NB4 (cell line): ENCODE measurements at regions not wholly inside any gene's neighbourhood (a gene's known extent, or its start where the extent isn't known, plus 50 kb on each side); places are given as distances from the start of the nearest gene placed in this dataset.

Source experiments
- DNase-seq: peaks from one replicate; pipeline ENCODE4 v3.0.0; 2010; ENCODE audit warnings: low read depth
- H3K4me3 ChIP-seq: one replicate; pipeline ENCODE4 v1.5.1; 2011; ENCODE audit warnings: mild to moderate bottlenecking, low read depth, low read length, moderate library complexity
- MYC ChIP-seq: IDR thresholded peaks from 2 replicates; pipeline ENCODE4 v1.6.1; 2011; ENCODE audit warnings: low read depth, low read length
- POLR2A ChIP-seq: IDR thresholded peaks from 2 replicates; pipeline ENCODE4 v1.6.1; 2011; ENCODE audit warnings: mild to moderate bottlenecking; ENCODE audit not compliant: insufficient read length; ENCODE audit errors: extremely low read depth
- TF ChIP-seq, protein P1 (sequence below): IDR thresholded peaks from one replicate; pipeline ENCODE4 v1.5.1; 2012; ENCODE audit warnings: low read depth, low read length
- TF ChIP-seq, protein P2 (sequence below): IDR thresholded peaks from 2 replicates; pipeline ENCODE4 v1.6.1; 2011; ENCODE audit warnings: low read depth, low read length

DNA sequence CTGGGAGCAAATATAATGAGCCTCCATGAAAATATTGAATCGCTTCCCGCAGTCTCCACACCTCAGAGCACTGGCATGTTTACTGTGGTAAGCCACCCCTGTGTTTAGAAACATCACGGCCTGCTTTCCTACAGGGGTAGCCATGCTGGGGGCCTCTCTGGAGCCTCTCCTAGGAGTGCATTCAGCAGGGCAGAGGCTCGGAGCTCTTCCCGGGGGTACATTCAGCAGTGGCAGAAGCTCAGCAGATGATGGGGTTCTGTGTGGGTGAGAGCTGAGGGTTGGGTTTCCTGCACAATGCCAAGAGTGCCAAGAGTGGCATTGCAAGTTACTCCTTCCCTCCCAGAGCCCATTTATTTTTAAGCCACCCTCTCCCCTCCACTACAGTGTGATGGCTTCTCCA lies 386.6 kb downstream of the SEC14L1 start:
- no peak for DNase-seq
- no peak overlapping the region for H3K4me3 ChIP-seq
- TF ChIP-seq, protein P1, sequence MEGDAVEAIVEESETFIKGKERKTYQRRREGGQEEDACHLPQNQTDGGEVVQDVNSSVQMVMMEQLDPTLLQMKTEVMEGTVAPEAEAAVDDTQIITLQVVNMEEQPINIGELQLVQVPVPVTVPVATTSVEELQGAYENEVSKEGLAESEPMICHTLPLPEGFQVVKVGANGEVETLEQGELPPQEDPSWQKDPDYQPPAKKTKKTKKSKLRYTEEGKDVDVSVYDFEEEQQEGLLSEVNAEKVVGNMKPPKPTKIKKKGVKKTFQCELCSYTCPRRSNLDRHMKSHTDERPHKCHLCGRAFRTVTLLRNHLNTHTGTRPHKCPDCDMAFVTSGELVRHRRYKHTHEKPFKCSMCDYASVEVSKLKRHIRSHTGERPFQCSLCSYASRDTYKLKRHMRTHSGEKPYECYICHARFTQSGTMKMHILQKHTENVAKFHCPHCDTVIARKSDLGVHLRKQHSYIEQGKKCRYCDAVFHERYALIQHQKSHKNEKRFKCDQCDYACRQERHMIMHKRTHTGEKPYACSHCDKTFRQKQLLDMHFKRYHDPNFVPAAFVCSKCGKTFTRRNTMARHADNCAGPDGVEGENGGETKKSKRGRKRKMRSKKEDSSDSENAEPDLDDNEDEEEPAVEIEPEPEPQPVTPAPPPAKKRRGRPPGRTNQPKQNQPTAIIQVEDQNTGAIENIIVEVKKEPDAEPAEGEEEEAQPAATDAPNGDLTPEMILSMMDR, result no peak
- TF ChIP-seq, protein P2, sequence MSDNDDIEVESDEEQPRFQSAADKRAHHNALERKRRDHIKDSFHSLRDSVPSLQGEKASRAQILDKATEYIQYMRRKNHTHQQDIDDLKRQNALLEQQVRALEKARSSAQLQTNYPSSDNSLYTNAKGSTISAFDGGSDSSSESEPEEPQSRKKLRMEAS, result no peak
- TF ChIP-seq MYC (no peak), POLR2A (no peak)

DNA sequence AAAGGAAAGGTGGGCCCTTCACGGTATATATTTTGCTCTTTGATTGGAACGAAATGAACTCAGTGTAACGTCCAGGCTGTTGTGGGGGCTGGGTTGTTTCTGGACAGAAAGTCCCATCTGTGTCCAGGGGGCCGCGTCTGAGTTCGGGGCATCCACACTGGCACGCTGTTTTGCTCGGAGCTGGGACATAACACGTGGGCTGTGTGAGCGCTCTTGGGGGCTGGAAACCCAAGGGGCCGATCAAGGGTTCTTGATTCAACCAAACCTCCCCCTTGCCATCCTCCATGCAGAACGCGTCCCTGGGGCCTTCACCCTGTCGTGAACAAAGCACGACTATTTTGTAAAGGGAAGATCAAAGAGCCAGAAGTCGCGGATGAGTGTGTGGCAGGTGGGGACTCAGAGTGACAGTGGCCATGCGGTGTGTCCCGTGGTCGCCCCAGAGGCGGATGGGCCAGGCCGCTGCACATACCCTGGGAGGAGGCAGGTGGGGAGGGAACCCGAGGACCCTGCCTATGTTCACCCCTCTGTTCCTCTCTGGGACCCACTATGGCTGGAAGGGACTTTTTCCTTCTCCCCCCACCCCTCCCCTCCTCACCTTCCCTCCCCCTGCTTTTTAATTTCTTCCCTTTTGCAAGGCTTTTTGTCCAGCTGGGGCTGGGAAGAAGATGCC lies 387.2 kb downstream of the SEC14L1 start:
- no peak overlapping the region for H3K4me3 ChIP-seq
- TF ChIP-seq, protein P1, result no peak
- TF ChIP-seq, protein P2, result no peak
- TF ChIP-seq POLR2A, result no peak
- no peak for TF ChIP-seq MYC

DNA sequence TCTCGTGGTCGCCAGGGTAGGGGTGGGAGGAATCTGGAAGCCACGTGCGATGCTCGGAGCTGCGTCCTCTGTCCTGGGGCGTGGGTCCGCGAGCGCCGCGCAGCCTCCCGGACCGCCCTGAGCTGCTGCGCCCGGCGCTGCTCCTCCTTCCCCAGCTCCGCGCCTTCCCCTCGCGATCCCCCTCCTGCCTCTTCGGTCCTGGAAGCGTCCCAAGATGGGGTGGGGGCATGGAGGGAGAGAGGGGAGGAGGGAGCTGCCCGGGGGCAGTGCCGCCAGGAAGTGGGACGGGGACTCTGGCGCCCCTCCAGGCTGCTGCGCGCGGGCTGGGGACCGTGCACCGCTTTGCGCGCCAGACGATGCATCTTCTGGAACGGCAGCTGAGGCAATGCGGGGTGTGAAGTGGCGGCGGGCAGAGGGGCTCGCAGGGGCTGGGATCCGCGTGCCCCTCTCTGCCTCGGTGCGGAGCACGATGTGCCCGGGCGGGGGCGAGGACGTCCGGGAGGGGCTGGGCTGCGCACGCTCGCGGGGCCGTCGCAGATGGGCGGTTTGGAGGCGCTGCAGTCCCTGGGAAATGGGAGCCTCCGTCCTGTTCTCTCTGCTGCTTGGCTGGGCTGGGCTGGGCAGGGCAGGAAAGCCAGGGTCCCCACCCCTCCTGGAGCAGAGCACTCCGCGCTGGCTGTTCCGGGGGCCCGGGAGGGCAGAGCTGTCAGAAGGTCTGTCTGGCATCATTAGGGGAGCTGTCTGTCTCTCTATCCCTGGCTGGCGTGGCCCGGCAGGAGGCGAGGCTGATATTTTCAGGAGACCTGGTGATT lies 388.0 kb downstream of the SEC14L1 start:
- no peak for DNase-seq
- H3K4me3 ChIP-seq, result no peak overlapping the region
- TF ChIP-seq, protein P2, result no peak
- TF ChIP-seq, protein P1, result no peak

More for the DNA sequence above, 387.2 kb downstream of the SEC14L1 start:
- no peak for DNase-seq

DNA sequence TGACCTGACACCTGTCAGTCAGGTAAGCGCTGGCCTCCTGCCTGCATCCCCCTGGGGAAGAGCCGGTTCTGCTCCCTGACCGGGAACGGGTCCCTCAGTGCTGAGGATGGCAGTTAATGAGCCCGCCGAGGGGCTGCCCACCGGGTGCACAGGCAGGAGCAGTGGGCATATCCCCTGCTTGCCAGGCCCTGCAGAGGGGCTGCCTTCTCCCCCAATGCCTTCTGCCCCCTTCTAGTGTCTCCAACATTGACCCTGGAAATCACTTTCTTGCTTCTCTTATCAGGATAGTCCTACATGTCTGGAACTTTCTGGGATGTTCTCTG lies 388.5 kb downstream of the SEC14L1 start:
- TF ChIP-seq, protein P1, result no peak
- TF ChIP-seq, protein P2, result no peak
- TF ChIP-seq MYC, result no peak
- no peak for TF ChIP-seq POLR2A
- no peak overlapping the region for H3K4me3 ChIP-seq
- DNase-seq, result no peak

DNA sequence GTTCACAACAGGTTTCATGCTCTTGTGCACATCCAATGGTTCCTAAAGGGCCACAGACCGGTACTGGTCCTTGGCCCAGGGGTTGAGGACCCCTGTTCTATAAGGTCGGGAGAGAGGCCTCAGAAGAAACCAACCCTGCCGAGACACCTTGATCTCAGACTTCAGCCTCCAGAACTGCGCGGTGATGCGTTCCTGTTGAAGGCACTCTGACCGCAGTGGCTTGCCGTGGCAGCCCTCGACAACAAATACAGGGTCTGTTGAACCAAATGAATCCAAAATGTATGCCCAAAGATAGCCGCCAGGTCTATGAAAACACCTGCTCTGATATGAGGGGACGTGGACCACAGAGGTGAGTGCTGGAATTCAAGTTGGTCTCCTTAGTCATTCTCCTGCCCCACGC lies 389.8 kb downstream of the SEC14L1 start:
- no peak overlapping the region for H3K4me3 ChIP-seq
- DNase-seq, result no peak
- TF ChIP-seq, protein P1, result no peak
- TF ChIP-seq POLR2A (no peak), MYC (no peak)
- TF ChIP-seq, protein P2, result no peak
